NCI-H82 treated with DMSO at 0.1 percent for 48 hours (cell line): ENCODE measurements at regions not wholly inside any gene's neighbourhood (a gene's known extent, or its start where the extent isn't known, plus 50 kb on each side); places are given as distances from the start of the nearest gene placed in this dataset.

Experiments used
- DNase-seq: peaks from one replicate; lab custom pipeline; 2025; ENCODE audit not compliant: unreplicated experiment; lab: John Stamatoyannopoulos, UW

- DNase-seq: no peak
Measured at GRCh38 chr17:13230350-13231264, 212.8 kb upstream of the ELAC2 start.

GRCh38 chr17:13228225-13228624 is 210.4 kb upstream of the ELAC2 start:
- no peak for DNase-seq

- no peak for DNase-seq
Measured at GRCh38 chr17:13222975-13223374, 205.1 kb upstream of the ELAC2 start.

- DNase-seq: no peak
Measured at GRCh38 chr17:13212860-13213259, 195.0 kb upstream of the ELAC2 start.

- no peak for DNase-seq
Measured at GRCh38 chr17:13209081-13209480, 191.3 kb upstream of the ELAC2 start.

- DNase-seq: no peak
Measured at GRCh38 chr17:13204607-13205237, 186.9 kb upstream of the ELAC2 start.

GRCh38 chr17:13202835-13203234 is 185.0 kb upstream of the ELAC2 start:
- DNase-seq: no peak

- DNase-seq: no peak
Measured at GRCh38 chr17:13200671-13201070, 182.8 kb upstream of the ELAC2 start.

- no peak for DNase-seq
Measured at GRCh38 chr17:13199425-13199824, 181.6 kb upstream of the ELAC2 start.

GRCh38 chr17:13197586-13197985 is 179.8 kb upstream of the ELAC2 start:
- no peak for DNase-seq

- DNase-seq: no peak
Measured at GRCh38 chr17:13194887-13195286, 177.1 kb upstream of the ELAC2 start.

GRCh38 chr17:13182854-13183253 is 165.0 kb upstream of the ELAC2 start:
- no peak for DNase-seq

- DNase-seq: no peak
Measured at GRCh38 chr17:13182450-13182849, 164.6 kb upstream of the ELAC2 start.

- no peak for DNase-seq
Measured at GRCh38 chr17:13181683-13182082, 163.9 kb upstream of the ELAC2 start.

GRCh38 chr17:13176436-13176835 is 158.6 kb upstream of the ELAC2 start:
- DNase-seq: no peak

- DNase-seq: no peak
Measured at GRCh38 chr17:13171790-13172189, 154.0 kb upstream of the ELAC2 start.

GRCh38 chr17:13162361-13162760 is 144.5 kb upstream of the ELAC2 start:
- no peak for DNase-seq

GRCh38 chr17:13160790-13161189 is 143.0 kb upstream of the ELAC2 start:
- no peak for DNase-seq

GRCh38 chr17:13160296-13160695 is 142.5 kb upstream of the ELAC2 start:
- no peak for DNase-seq

GRCh38 chr17:13158494-13159240 is 140.8 kb upstream of the ELAC2 start:
- no peak for DNase-seq

GRCh38 chr17:13157656-13158055 is 139.8 kb upstream of the ELAC2 start:
- DNase-seq: no peak

GRCh38 chr17:13154930-13155329 is 137.1 kb upstream of the ELAC2 start:
- no peak for DNase-seq
